Uterus (tissue), 2 donors: ENCODE measurements at regions not wholly inside any gene's neighbourhood (a gene's known extent, or its start where the extent isn't known, plus 50 kb on each side); places are given as distances from the start of the nearest gene placed in this dataset.

Experiments used
- POLR2A ChIP-seq, 2 donors: fragments of 450-650 bp; IDR thresholded peaks; one replicate each; pipeline ENCODE4 v1.6.1; 2016; ENCODE audit warnings: antibody characterized with exemption in 2 of 2, mild to moderate bottlenecking in 1 of 2, moderate library complexity in 1 of 2
- TF ChIP-seq, protein P1 (sequence below), 4 experiments: fragments of 200-600 bp in 2 of 4; fragments of 450-650 bp in 2 of 4; sonication (generic) in 2 of 4; IDR thresholded peaks; one replicate each; pipeline ENCODE4 v1.5.1; 2016 to 2019; ENCODE audit warnings: antibody characterized with exemption in 4 of 4, mild to moderate bottlenecking in 2 of 4, moderate library complexity in 1 of 4

DNA sequence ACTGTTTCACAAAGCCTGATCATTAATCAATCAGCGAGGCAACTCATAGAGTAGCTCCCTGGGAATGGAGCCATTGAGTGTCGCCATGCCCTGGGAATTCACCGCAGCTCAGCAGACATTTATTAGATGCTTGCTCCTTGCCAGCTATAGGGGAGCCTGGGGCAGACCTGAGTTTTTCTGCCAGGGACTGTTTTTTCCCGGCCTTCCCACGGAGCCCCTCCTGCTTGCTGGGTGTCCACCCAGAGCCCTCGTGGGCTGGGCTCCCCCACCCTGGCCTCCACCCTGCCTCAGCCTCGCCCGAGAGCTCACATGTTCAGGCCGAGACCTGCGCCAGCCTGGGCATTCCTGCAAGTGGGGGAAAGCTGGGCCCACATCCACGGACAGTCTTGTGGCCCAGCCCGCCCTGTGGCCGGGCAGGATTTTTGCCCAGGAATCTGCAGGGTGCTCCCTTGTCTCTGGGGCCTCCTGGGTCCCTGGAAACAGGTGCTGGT, 64.9 kb downstream of the SMIM38 start:
- TF ChIP-seq, protein P1, sequence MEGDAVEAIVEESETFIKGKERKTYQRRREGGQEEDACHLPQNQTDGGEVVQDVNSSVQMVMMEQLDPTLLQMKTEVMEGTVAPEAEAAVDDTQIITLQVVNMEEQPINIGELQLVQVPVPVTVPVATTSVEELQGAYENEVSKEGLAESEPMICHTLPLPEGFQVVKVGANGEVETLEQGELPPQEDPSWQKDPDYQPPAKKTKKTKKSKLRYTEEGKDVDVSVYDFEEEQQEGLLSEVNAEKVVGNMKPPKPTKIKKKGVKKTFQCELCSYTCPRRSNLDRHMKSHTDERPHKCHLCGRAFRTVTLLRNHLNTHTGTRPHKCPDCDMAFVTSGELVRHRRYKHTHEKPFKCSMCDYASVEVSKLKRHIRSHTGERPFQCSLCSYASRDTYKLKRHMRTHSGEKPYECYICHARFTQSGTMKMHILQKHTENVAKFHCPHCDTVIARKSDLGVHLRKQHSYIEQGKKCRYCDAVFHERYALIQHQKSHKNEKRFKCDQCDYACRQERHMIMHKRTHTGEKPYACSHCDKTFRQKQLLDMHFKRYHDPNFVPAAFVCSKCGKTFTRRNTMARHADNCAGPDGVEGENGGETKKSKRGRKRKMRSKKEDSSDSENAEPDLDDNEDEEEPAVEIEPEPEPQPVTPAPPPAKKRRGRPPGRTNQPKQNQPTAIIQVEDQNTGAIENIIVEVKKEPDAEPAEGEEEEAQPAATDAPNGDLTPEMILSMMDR (IDR thresholded peaks at IDR 0.05), result no peak
- TF ChIP-seq POLR2A (IDR thresholded peaks at IDR 0.05), result no peak
